K562 (cell line): ENCODE measurements at regions not wholly inside any gene's neighbourhood (a gene's known extent, or its start where the extent isn't known, plus 50 kb on each side); places are given as distances from the start of the nearest gene placed in this dataset.

ENCODE experiments used
- ATAC-seq: fragments of 200-7000 bp; cut with Tn5 transposase; 3 replicates; pipeline ENCODE4 v1.9.1; 2020; ENCODE audit warnings: moderate library complexity
- BruUV-seq: library from RNA; stranded (reverse); fragments of 400-500 nt; replicated peaks from 2 replicates; lab custom pipeline; 2021; lab: Mats Ljungman, UMichigan
- CTCF ChIA-PET: fragments of 300-600 bp; formaldehyde crosslinking; extraction: SDS; loops from one replicate; lab custom pipeline; 2021; ENCODE audit warnings: low intra/inter-chr PET ratio; lab: Yijun Ruan, JAX
- POLR2A ChIA-PET: fragments of 300-600, 350-650 bp; sonication (Branson Sonifier 250); formaldehyde crosslinking; extraction: SDS; loops from one replicate; lab custom pipeline; 2021; ENCODE audit warnings: antibody characterized with exemption, inconsistent platforms; lab: Yijun Ruan, JAX
- DNase-seq, 4 experiments: peaks; one replicate each; pipeline versions ENCODE4 v3.0.0 to v3.0.0-alpha.2; 2011 to 2018; ENCODE audit warnings: low spot score in 3 of 4, mixed read lengths in 3 of 4; ENCODE audit errors: extremely low read depth in 1 of 4
- FAIRE-seq: peaks from 2 replicates; lab custom pipeline; 2011; peaks lifted over from hg19 to GRCh38; lab: Jason Lieb, UNC
- H2AFZ ChIP-seq: 2 replicates; pipeline ENCODE4 v1.6.0; 2011; ENCODE audit warnings: low read depth, low read length, control low read depth, inconsistent platforms
- H3K27ac ChIP-seq: fragments of 200-600 bp; 3 replicates; pipeline ENCODE4 v1.8.0; 2011; ENCODE audit warnings: low read depth, mild to moderate bottlenecking, control low read depth, inconsistent platforms, low read length, moderate library complexity, mixed read lengths; ENCODE audit errors: extremely low read depth
- H3K27me3 ChIP-seq, 2 experiments: fragments of 300-600 bp in 1 of 2; 2 replicates in 1 of 2; 3 replicates in 1 of 2; pipeline versions ENCODE4 v1.6.0 to v1.8.0; 2011; ENCODE audit warnings: inconsistent platforms in 2 of 2, low read length in 2 of 2, mild to moderate bottlenecking in 1 of 2, mixed read lengths in 1 of 2, moderate library complexity in 1 of 2; ENCODE audit not compliant: control insufficient read depth in 2 of 2, insufficient read depth in 2 of 2
- H3K36me3 ChIP-seq: fragments of 300-600 bp; 3 replicates; pipeline ENCODE4 v1.8.0; 2011; ENCODE audit warnings: mild to moderate bottlenecking, low read length, inconsistent platforms; ENCODE audit not compliant: control insufficient read depth, insufficient read depth
- H3K4me1 ChIP-seq, 2 experiments: fragments of 200-600 bp in 1 of 2; replicated peaks in 1 of 2; 2 replicates in 1 of 2; 3 replicates in 1 of 2; pipeline versions ENCODE4 v1.5.1 to v1.8.0; 2011; ENCODE audit warnings: inconsistent platforms in 2 of 2, low read length in 2 of 2, mild to moderate bottlenecking in 1 of 2, mixed read lengths in 1 of 2, moderate library complexity in 1 of 2; ENCODE audit not compliant: control insufficient read depth in 2 of 2, insufficient read depth in 2 of 2
- H3K4me2 ChIP-seq: 2 replicates; pipeline ENCODE4 v1.6.1; 2011; ENCODE audit warnings: low read length, control low read depth, inconsistent platforms, mixed read lengths; ENCODE audit not compliant: insufficient read depth
- H3K4me3 ChIP-seq: fragments of 200-600 bp; sonication (generic), shearing (Covaris generic); 2 replicates; pipeline ENCODE4 v1.5.1; 2016; ENCODE audit warnings: control low read depth, inconsistent platforms
- H3K79me2 ChIP-seq: fragments of 200-600 bp; 3 replicates; pipeline ENCODE4 v1.8.0; 2011; ENCODE audit warnings: low read length, inconsistent platforms; ENCODE audit not compliant: control insufficient read depth, insufficient read depth
- H3K9ac ChIP-seq, 2 experiments: 2 replicates each; pipeline versions ENCODE4 v1.6.0 to v1.6.1; 2011; ENCODE audit warnings: low read depth in 2 of 2, low read length in 2 of 2, control low read depth in 1 of 2, inconsistent platforms in 1 of 2, mild to moderate bottlenecking in 1 of 2, mixed read lengths in 1 of 2; ENCODE audit not compliant: insufficient read depth in 1 of 2
- H3K9me1 ChIP-seq: one replicate; pipeline ENCODE4 v1.6.0; 2011; ENCODE audit warnings: inconsistent platforms, mild to moderate bottlenecking, low read length, moderate library complexity; ENCODE audit not compliant: control insufficient read depth, insufficient read depth
- H3K9me3 ChIP-seq: replicated peaks from 2 replicates; pipeline ENCODE4 v1.5.1; 2011; ENCODE audit warnings: low read depth, low read length, inconsistent platforms; ENCODE audit not compliant: control insufficient read depth, insufficient read depth
- H4K20me1 ChIP-seq: replicated peaks from 2 replicates; pipeline ENCODE4 v1.6.1; 2011; ENCODE audit warnings: low read length, inconsistent platforms, mixed read lengths; ENCODE audit not compliant: control insufficient read depth, insufficient read depth
- GATAD2A ChIP-seq: fragments of 450-650 bp; IDR thresholded peaks from 2 replicates; pipeline ENCODE4 v1.6.1; 2017
- TBL1XR1 ChIP-seq, 2 experiments: IDR thresholded peaks; 2 replicates each; pipeline ENCODE4 v1.6.1; 2012; ENCODE audit warnings: improper control_type of control experiment in 2 of 2, low read length in 2 of 2, mild to moderate bottlenecking in 1 of 2
- TRIM28 ChIP-seq: fragments of 450-650 bp; IDR thresholded peaks from 2 replicates; pipeline ENCODE4 v1.6.1; 2017
- ZBTB7A ChIP-seq: IDR thresholded peaks from 2 replicates; pipeline ENCODE4 v1.6.1; 2011; ENCODE audit warnings: low read depth, mild to moderate bottlenecking, low read length, moderate library complexity, borderline replicate concordance; ENCODE audit not compliant: control insufficient read depth
- ZNF12 ChIP-seq: sonication (generic); formaldehyde crosslinking; IDR thresholded peaks from 2 replicates; pipeline ENCODE4 v1.4.0; 2020; ENCODE audit warnings: mild to moderate bottlenecking, missing genetic modification reagents
- ZNF217 ChIP-seq: sonication (generic); formaldehyde crosslinking; IDR thresholded peaks from 2 replicates; pipeline ENCODE4 v1.8.0; 2022; ENCODE audit warnings: mild to moderate bottlenecking, missing genetic modification reagents
- WGBS: fragments of 100-300 bp; shearing (Covaris generic); methylation state at CpG from one replicate; pipeline ENCODE4 v1.1.6; 2016; ENCODE audit warnings: low coverage, mixed read lengths; ENCODE audit not compliant: insufficient coverage; ENCODE audit errors: missing lambda C conversion rate; 5-methylcytosine and 5-hydroxymethylcytosine counted together
- in situ Hi-C: fragments of 300-500 bp; cut with MboI; formaldehyde crosslinking; loops from 4 replicates; pipeline ENCODE4 v1.15.0; 2018; ENCODE audit warnings: inconsistent platforms, mixed read lengths
- intact Hi-C: fragments of 100-400 bp; cut with micrococcal nuclease; formaldehyde crosslinking; loops from 2 replicates; pipeline ENCODE4 v1.14.2; 2022
- TF ChIP-seq, protein P1 (sequence below): fragments of 450-650 bp; IDR thresholded peaks from 2 replicates; pipeline ENCODE4 v1.6.1; 2016; ENCODE audit warnings: low read depth, mild to moderate bottlenecking, moderate library complexity
- TF ChIP-seq, protein P2 (sequence below): fragments of 150-350 bp; IDR thresholded peaks from 2 replicates; pipeline ENCODE4 v1.6.1; 2014; ENCODE audit warnings: low read depth, mild to moderate bottlenecking, low read length, borderline replicate concordance

DNA sequence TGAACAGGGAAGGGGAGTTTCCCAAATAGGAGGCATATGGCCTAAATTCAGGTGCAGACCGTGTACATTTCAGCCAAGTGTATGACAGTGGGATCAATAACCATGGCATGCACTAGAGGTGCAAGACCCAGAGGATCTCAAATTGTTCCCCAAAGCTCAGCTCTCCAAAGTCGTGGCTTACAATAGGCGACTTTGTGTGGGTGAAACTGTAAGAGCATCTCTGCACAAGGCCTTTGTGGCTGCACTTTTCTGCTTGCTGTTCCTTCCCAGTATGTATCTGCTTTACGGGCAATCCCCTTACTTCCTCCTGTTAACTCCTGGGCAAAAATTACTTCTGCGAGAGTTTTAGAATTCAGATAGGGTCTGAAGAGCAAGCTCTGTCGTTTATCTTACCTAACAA, 518.3 kb upstream of the ZFP42 start (continued):
- TF ChIP-seq ZBTB7A = no peak
- no peak for TF ChIP-seq ZNF12

DNA sequence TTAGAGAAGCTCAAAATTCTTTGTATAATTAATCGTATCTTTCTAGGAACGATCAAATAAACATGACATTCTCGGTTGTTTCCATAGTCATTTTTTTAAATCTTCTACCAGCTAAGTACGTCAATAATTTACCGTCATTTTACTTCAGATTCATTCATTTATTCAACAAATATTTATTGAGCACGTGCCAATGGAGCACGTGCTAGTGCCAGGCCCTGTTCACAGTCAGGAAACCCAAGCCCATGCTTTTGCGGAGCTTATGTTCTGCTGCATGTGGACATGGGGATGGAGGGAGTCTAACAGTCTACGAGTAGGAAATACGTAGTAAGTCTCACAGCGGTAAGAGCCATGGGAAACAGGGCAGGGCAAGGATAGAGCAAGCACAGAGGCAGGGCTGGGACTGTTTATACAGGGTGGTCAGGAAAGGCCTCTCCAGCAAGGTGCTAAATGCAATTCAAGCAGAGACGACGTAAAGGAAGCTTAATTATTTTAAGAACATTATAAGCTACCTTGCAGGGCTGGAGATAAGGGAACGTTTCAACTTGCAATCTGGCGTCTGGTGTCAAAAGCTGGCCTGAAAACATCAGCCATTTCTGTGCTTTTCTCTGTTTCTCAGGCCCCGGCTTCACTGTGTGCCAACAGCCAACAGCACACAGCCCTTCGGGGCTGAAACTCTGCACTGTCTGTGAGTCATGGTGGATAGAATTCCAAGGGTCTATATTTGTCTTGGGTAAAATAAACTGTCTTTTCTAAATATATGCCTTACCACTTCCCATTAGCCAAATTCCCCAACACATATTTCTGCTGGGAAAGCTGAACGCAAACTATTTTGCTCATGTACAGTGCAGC, 517.1 kb upstream of the ZFP42 start:
- no peak for ATAC-seq

DNA sequence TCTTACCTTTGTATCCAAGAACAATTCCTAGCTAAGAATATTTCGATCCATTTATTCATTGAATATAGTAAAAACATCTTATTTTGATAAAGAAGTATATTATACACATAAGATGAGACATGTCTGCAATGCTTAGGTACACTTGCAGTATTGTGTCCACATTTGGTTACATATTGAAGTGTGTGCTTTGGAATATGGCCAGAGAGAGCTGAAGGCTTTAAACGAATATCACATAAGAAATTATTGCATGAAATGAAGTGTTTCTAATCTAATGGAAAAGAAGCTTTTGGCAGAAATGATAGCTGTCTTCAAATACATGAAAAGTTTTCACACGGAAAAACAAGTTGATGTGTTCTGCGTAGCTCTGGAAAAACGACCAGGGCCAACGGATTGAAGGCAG, 516.1 kb upstream of the ZFP42 start:
- POLR2A ChIA-PET = no interaction called here
- in situ Hi-C loops = no loop called here
- FAIRE-seq = no peak
- TF ChIP-seq TRIM28 (no peak), GATAD2A (no peak), TBL1XR1 (IDR thresholded peaks at IDR 0.05; ENCODE audit: low read length in 2 of 2) (no peak)
- TF ChIP-seq, protein P1, sequence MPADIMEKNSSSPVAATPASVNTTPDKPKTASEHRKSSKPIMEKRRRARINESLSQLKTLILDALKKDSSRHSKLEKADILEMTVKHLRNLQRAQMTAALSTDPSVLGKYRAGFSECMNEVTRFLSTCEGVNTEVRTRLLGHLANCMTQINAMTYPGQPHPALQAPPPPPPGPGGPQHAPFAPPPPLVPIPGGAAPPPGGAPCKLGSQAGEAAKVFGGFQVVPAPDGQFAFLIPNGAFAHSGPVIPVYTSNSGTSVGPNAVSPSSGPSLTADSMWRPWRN = no peak
- TF ChIP-seq, protein P2, sequence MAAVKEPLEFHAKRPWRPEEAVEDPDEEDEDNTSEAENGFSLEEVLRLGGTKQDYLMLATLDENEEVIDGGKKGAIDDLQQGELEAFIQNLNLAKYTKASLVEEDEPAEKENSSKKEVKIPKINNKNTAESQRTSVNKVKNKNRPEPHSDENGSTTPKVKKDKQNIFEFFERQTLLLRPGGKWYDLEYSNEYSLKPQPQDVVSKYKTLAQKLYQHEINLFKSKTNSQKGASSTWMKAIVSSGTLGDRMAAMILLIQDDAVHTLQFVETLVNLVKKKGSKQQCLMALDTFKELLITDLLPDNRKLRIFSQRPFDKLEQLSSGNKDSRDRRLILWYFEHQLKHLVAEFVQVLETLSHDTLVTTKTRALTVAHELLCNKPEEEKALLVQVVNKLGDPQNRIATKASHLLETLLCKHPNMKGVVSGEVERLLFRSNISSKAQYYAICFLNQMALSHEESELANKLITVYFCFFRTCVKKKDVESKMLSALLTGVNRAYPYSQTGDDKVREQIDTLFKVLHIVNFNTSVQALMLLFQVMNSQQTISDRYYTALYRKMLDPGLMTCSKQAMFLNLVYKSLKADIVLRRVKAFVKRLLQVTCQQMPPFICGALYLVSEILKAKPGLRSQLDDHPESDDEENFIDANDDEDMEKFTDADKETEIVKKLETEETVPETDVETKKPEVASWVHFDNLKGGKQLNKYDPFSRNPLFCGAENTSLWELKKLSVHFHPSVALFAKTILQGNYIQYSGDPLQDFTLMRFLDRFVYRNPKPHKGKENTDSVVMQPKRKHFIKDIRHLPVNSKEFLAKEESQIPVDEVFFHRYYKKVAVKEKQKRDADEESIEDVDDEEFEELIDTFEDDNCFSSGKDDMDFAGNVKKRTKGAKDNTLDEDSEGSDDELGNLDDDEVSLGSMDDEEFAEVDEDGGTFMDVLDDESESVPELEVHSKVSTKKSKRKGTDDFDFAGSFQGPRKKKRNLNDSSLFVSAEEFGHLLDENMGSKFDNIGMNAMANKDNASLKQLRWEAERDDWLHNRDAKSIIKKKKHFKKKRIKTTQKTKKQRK = no peak

More for the DNA sequence above, 517.1 kb upstream of the ZFP42 start:
- ChIA-PET CTCF (no interaction called here), POLR2A (interaction anchor here (1.2 kb wide), 1 partner anchor 10 kb away, joined by 4 read pairs; no protein-coding TSS in a partner anchor)
- H3K4me1 ChIP-seq = no peaks in the 10 kb centered on the region
- in situ Hi-C loops (no loop called here), intact Hi-C loops (no loop called here)
- BruUV-seq = no TSS peak
- H3K4me3 ChIP-seq = no peak overlapping the region
- H3K27me3 ChIP-seq = no peaks in the 10 kb centered on the region
- H3K36me3 ChIP-seq = no peaks in the 10 kb centered on the region
- FAIRE-seq = no peak
- no peaks in the 10 kb centered on the region for H3K9me1 ChIP-seq
- H3K79me2 ChIP-seq = no peaks in the 10 kb centered on the region
- H3K9ac ChIP-seq = no peak overlapping the region
- H2AFZ ChIP-seq = no peak overlapping the region
- no peaks in the 10 kb centered on the region for H4K20me1 ChIP-seq
- no peak for DNase-seq
- no peaks in the 10 kb centered on the region for H3K9me3 ChIP-seq
- no peak for TF ChIP-seq ZNF217 (CRISPR knock-in tag)
- H3K27ac ChIP-seq = no peak overlapping the region
- WGBS = 3% methylated on average over 18 of the region's 18 CpGs
- no peak overlapping the region for H3K4me2 ChIP-seq

More for the DNA sequence above, 516.1 kb upstream of the ZFP42 start:
- Histone ChIP-seq H3K4me2 (no peak overlapping the region), H3K9me3 (no peaks in the 10 kb centered on the region), H3K79me2 (no peaks in the 10 kb centered on the region), H2AFZ (no peak overlapping the region), H3K4me1 (no peaks in the 10 kb centered on the region), H3K36me3 (no peaks in the 10 kb centered on the region), H3K27me3 (no peaks in the 10 kb centered on the region), H3K27ac (no peak overlapping the region), H3K9ac (no peak overlapping the region), H3K4me3 (no peak overlapping the region), H4K20me1 (no peaks in the 10 kb centered on the region), H3K9me1 (no peaks in the 10 kb centered on the region)
- no peak for DNase-seq
- ATAC-seq = no peak
- intact Hi-C loops = no loop called here
- BruUV-seq = no TSS peak
- 2% methylated on average over 6 of the region's 6 CpGs for WGBS
- CTCF ChIA-PET = no interaction called here
